HL-60 (cell line): ENCODE measurements at regions not wholly inside any gene's neighbourhood (a gene's known extent, or its start where the extent isn't known, plus 50 kb on each side); places are given as distances from the start of the nearest gene placed in this dataset.
"Not testable (repeated sequence)": the region's sequence is repeated elsewhere in the genome, so short reads cannot be mapped to it uniquely, and the experiment has no call there.

Source experiments
- POLR2AphosphoS5 ChIP-seq: IDR thresholded peaks from 2 replicates; pipeline ENCODE4 v1.6.1; 2012; ENCODE audit warnings: low read depth
- SPI1 ChIP-seq: IDR thresholded peaks from 2 replicates; pipeline ENCODE4 v1.6.1; 2012; ENCODE audit warnings: low read depth, mild to moderate bottlenecking, borderline replicate concordance
- TF ChIP-seq, protein P1 (sequence below): IDR thresholded peaks from one replicate; pipeline ENCODE4 v1.5.1; 2011; ENCODE audit warnings: low read length, control low read depth, inconsistent platforms; ENCODE audit not compliant: insufficient read depth
- TF ChIP-seq, protein P2 (sequence below): IDR thresholded peaks from 2 replicates; pipeline ENCODE4 v1.6.1; 2012; ENCODE audit warnings: low read depth; ENCODE audit not compliant: insufficient replicate concordance

DNA sequence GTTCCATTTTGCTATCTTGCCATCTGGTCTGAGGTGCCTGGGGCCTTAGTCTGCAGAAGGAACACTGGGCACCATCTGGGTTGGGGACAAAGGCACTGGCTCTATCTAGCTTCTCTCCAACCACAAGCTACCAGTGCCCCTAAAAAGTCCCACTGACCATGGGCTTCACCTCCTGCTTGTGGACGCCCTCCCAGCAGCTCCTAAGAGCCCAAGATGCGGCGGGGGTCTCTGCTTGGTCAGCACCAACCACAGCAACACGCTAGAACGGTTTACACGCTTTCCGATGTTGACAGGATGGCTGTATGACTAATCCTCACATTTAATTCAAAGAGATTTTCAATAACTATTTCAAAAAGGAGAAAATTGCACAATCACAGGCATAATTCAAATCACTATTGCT, 80.4 kb upstream of the TNK2 start:
- TF ChIP-seq, protein P1, sequence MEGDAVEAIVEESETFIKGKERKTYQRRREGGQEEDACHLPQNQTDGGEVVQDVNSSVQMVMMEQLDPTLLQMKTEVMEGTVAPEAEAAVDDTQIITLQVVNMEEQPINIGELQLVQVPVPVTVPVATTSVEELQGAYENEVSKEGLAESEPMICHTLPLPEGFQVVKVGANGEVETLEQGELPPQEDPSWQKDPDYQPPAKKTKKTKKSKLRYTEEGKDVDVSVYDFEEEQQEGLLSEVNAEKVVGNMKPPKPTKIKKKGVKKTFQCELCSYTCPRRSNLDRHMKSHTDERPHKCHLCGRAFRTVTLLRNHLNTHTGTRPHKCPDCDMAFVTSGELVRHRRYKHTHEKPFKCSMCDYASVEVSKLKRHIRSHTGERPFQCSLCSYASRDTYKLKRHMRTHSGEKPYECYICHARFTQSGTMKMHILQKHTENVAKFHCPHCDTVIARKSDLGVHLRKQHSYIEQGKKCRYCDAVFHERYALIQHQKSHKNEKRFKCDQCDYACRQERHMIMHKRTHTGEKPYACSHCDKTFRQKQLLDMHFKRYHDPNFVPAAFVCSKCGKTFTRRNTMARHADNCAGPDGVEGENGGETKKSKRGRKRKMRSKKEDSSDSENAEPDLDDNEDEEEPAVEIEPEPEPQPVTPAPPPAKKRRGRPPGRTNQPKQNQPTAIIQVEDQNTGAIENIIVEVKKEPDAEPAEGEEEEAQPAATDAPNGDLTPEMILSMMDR = not testable (repeated sequence)
- TF ChIP-seq, protein P2, sequence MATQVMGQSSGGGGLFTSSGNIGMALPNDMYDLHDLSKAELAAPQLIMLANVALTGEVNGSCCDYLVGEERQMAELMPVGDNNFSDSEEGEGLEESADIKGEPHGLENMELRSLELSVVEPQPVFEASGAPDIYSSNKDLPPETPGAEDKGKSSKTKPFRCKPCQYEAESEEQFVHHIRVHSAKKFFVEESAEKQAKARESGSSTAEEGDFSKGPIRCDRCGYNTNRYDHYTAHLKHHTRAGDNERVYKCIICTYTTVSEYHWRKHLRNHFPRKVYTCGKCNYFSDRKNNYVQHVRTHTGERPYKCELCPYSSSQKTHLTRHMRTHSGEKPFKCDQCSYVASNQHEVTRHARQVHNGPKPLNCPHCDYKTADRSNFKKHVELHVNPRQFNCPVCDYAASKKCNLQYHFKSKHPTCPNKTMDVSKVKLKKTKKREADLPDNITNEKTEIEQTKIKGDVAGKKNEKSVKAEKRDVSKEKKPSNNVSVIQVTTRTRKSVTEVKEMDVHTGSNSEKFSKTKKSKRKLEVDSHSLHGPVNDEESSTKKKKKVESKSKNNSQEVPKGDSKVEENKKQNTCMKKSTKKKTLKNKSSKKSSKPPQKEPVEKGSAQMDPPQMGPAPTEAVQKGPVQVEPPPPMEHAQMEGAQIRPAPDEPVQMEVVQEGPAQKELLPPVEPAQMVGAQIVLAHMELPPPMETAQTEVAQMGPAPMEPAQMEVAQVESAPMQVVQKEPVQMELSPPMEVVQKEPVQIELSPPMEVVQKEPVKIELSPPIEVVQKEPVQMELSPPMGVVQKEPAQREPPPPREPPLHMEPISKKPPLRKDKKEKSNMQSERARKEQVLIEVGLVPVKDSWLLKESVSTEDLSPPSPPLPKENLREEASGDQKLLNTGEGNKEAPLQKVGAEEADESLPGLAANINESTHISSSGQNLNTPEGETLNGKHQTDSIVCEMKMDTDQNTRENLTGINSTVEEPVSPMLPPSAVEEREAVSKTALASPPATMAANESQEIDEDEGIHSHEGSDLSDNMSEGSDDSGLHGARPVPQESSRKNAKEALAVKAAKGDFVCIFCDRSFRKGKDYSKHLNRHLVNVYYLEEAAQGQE = not testable (repeated sequence)
- not testable (repeated sequence) for TF ChIP-seq POLR2AphosphoS5, SPI1
